ENCODE measurements at regions not wholly inside any gene's neighbourhood (a gene's known extent, or its start where the extent isn't known, plus 50 kb on each side); places are given as distances from the start of the nearest gene placed in this dataset.

GRCh38 chr13:60721063-60721462 lies 324.0 kb downstream of the TDRD3 start:
- Mint-ChIP-seq H3K4me3 (ENCODE audit: unreplicated experiment) (no peak overlapping the region), H3K27me3 (ENCODE audit: unreplicated experiment) (no peaks in the 10 kb centered on the region), H3K9me3 (ENCODE audit: unreplicated experiment) (no peaks in the 10 kb centered on the region), H3K4me1 (ENCODE audit: low read depth, unreplicated experiment) (no peaks in the 10 kb centered on the region), H3K27ac (ENCODE audit: unreplicated experiment) (no peak overlapping the region), H3K36me3 (ENCODE audit: unreplicated experiment) (no peaks in the 10 kb centered on the region)
- no peak for DNase-seq
- no peak for TF ChIP-seq CTCF (IDR thresholded peaks at IDR 0.05; ENCODE audit: partially characterized antibody, unreplicated experiment)

- no peaks in the 10 kb centered on the region for H3K36me3 Mint-ChIP-seq (ENCODE audit: unreplicated experiment)
- DNase-seq: no peak
- H3K27ac Mint-ChIP-seq (ENCODE audit: unreplicated experiment): no peak overlapping the region
Observed at GRCh38 chr13:60720590-60720989, 323.6 kb downstream of the TDRD3 start.

GRCh38 chr13:60716313-60716712 lies 319.3 kb downstream of the TDRD3 start:
- no peak overlapping the region for H3K27ac Mint-ChIP-seq (ENCODE audit: unreplicated experiment)
- no peak overlapping the region for H3K4me3 Mint-ChIP-seq (ENCODE audit: unreplicated experiment)
- no peaks in the 10 kb centered on the region for H3K36me3 Mint-ChIP-seq (ENCODE audit: unreplicated experiment)
- DNase-seq: no peak
- H3K9me3 Mint-ChIP-seq (ENCODE audit: unreplicated experiment): no peaks in the 10 kb centered on the region
- H3K27me3 Mint-ChIP-seq (ENCODE audit: unreplicated experiment): no peaks in the 10 kb centered on the region
- no peaks in the 10 kb centered on the region for H3K4me1 Mint-ChIP-seq (ENCODE audit: low read depth, unreplicated experiment)
- no peak for TF ChIP-seq CTCF (IDR thresholded peaks at IDR 0.05; ENCODE audit: partially characterized antibody, unreplicated experiment)

More at GRCh38 chr13:60720590-60720989, 323.6 kb downstream of the TDRD3 start:
- no peaks in the 10 kb centered on the region for H3K9me3 Mint-ChIP-seq (ENCODE audit: unreplicated experiment)
- no peak overlapping the region for H3K4me3 Mint-ChIP-seq (ENCODE audit: unreplicated experiment)
- H3K27me3 Mint-ChIP-seq (ENCODE audit: unreplicated experiment): no peaks in the 10 kb centered on the region
- no peaks in the 10 kb centered on the region for H3K4me1 Mint-ChIP-seq (ENCODE audit: low read depth, unreplicated experiment)
- TF ChIP-seq CTCF (IDR thresholded peaks at IDR 0.05; ENCODE audit: partially characterized antibody, unreplicated experiment): no peak

- Mint-ChIP-seq H3K9me3 (ENCODE audit: unreplicated experiment) (peaks cover 1% of the 10 kb centered on the region), H3K4me3 (ENCODE audit: unreplicated experiment) (no peak overlapping the region), H3K36me3 (ENCODE audit: unreplicated experiment) (no peaks in the 10 kb centered on the region), H3K4me1 (ENCODE audit: low read depth, unreplicated experiment) (no peaks in the 10 kb centered on the region), H3K27ac (ENCODE audit: unreplicated experiment) (no peak overlapping the region), H3K27me3 (ENCODE audit: unreplicated experiment) (peaks cover 2% of the 10 kb centered on the region)
- no peak for DNase-seq
- no peak for TF ChIP-seq CTCF (IDR thresholded peaks at IDR 0.05; ENCODE audit: partially characterized antibody, unreplicated experiment)
Observed at GRCh38 chr13:60707878-60708277, 310.9 kb downstream of the TDRD3 start.

- Mint-ChIP-seq H3K4me3 (ENCODE audit: unreplicated experiment) (no peak overlapping the region), H3K27me3 (ENCODE audit: unreplicated experiment) (no peaks in the 10 kb centered on the region), H3K27ac (ENCODE audit: unreplicated experiment) (no peak overlapping the region), H3K9me3 (ENCODE audit: unreplicated experiment) (no peaks in the 10 kb centered on the region), H3K4me1 (ENCODE audit: low read depth, unreplicated experiment) (no peaks in the 10 kb centered on the region), H3K36me3 (ENCODE audit: unreplicated experiment) (no peaks in the 10 kb centered on the region)
- no peak for TF ChIP-seq CTCF (IDR thresholded peaks at IDR 0.05; ENCODE audit: partially characterized antibody, unreplicated experiment)
- no peak for DNase-seq
Observed at GRCh38 chr13:60701895-60702294, 304.9 kb downstream of the TDRD3 start.
